NCI-H82 (cell line): ENCODE measurements at regions not wholly inside any gene's neighbourhood (a gene's known extent, or its start where the extent isn't known, plus 50 kb on each side); places are given as distances from the start of the nearest gene placed in this dataset.

Experiments
- DNase-seq: peaks from one replicate; lab custom pipeline; 2025; lab: John Stamatoyannopoulos, UW

- no peak for DNase-seq
Measured at GRCh38 chr22:49303061-49303735, 524.5 kb downstream of the BRD1 start.

- no peak for DNase-seq
Measured at GRCh38 chr22:49302530-49302929, 525.1 kb downstream of the BRD1 start.

GRCh38 chr22:49302150-49302460, 525.6 kb downstream of the BRD1 start:
- no peak for DNase-seq

GRCh38 chr22:49301398-49302149, 526.1 kb downstream of the BRD1 start:
- DNase-seq = no peak

DNA sequence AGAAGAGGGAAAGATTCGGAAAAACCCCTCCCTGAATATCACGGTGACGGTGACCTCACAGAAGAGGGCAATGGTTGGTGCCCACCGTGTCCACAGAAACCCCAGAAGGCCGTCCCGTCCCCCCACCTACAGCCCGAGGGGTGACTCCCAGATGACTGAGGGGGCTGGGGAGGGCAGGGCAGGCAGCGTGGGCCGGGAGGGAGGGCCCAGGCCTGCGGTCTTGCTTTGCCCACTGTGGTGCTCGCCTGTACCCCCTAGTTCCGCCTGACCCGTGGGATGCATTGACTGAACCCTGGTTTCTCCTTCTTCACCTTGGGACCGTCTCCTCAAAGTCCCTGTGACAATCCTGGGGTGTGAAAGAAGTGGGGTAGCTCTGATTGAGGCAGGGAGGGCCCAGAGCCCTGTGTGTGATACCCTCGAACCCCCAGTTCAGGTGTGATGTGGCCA, 526.7 kb downstream of the BRD1 start:
- DNase-seq = no peak

DNA sequence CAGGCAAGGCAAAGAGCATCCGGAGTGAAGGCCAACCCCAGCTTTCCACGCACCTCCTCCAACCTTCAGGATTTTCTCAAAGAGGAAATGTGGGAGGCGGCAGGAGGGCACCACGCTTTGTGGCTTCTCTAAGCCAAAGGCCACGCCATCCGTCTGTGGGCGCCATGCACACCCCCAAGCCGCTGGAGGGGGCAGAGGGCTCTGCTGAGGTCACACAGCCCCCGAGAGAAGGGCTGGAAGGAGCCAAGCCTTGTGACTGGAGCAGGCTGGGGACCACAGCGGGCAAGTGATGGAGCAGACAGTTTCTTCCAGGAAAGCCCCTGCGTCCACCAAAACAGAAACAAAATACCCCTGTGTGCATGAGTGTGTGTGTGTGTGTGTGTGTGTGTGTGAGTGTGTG, 527.4 kb downstream of the BRD1 start:
- DNase-seq = no peak

GRCh38 chr22:49299821-49300231, 527.8 kb downstream of the BRD1 start:
- no peak for DNase-seq

GRCh38 chr22:49298834-49299750, 528.6 kb downstream of the BRD1 start:
- no peak for DNase-seq

DNA sequence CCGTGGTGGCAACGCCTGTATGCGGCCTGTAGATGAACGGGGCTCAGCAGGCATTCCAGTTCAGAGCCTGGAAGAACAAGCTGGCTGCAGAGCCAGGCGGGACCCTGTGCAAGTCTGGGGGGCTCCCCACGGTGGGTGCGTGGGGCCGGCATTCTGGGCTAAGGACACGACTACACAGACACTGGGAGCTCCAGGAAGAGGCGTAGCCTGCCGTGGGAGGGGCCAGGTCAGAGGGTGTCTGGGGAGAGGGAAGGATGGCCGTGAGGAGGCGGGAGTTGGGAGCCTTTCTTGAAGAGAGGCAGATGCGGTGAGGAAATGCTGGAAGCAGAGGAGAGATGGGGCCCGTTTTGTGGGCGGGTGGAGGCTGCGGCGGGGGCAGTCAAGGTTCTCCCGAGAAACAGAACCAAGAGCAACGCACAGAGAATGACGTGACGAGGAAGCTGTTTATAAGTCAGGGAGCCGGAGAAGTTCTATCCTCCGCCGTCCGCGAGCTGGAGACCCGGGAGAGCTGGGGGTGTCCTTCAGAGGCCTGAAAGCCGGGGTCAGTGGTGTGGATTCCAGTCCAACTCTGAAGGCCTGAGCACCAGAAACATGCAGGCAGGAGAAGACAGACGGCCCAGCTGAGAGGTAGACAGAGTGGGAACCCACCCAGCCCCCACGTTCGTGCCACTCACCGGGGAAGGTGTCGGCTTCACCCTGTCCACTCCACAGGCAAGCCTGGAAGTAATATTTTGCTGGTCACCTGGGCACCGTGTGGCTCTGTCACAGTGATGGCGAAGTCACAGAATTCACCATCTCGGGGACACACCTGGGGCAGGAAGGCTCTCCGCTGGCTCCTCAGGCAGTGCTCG, 529.6 kb downstream of the BRD1 start:
- DNase-seq = no peak

DNA sequence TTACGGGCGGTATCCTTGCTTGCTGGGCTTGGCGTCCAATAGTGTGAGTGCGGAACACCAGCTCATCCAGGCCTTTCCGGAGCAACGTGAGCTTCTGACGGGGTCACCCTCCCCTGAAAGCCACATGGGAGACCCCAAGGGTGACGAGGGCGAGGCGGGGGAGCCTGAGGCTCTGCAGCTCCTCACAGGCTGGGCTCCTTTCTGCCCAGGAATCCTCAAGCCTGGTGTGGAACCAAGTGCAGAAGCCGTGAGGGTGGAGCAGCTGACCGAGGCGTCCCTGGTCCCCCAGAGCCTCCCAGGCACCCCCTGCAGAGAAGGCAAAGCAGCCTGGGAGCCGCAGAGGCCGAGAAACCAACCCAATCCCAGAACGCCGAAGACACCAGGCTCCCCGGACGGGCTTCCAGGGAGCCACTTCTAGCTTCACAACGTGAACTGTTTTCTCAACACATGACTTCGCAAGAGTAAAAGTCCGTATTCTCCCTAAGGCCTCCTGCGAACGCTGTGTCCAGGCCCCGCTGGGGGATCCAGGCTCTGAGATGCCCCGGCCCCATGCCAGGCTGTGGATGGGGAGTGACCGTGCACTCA, 530.3 kb downstream of the BRD1 start:
- DNase-seq = no peak

DNA sequence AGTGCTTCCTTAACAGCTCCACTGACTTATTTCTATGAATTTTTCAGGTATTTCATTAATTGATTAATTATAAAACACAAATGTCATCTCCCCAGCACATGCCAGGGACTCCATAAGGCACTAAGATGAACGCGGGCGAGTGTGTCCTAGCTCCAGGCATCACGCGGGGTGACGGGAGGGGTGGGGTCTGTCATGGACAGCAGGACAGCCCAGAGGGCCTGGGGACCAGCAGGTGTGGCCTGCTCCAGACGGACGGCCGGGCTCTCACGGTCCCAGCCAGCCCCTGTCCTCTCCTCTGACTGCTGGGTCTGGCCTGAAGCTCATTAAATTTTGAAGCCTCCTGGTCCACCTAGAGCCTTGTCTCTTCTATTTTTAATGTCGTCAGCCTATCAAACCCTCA, 531.1 kb downstream of the BRD1 start:
- DNase-seq = no peak

DNA sequence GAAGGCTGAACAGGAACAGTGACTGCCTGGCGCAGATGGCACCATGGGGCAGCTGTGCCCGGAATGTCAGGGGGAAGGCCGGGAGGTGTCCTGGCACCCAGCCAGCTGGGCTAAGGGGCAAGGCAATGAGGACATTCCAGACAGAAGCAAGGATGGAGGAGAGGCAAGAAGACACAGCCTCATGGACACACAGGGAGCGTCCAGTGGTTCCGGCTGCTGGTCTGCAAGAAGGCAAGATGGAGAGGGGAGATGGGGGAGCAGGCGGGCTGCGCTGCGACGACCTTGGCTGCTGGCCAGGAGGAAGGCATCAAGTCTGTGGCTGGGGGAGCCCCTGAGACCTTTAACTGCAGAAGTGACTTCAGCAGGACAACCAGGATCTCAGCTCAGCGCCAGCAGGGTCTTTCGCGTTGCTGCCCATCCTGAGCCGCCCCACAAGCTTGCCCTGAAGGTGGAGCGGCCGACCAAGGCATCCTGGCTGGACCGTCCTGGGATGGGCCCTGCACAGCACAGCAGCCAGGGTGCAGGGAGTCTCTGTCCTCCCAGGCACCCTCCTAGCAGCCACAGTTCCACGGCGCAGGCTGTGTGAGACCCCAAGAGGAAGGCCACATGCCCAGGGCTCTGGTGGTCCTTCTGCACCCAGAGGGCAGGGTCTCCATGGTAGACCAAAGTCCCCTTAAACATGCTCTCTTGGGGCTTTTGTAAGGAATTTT, 531.7 kb downstream of the BRD1 start:
- DNase-seq = no peak

- DNase-seq = no peak
Measured at GRCh38 chr22:49295465-49295743, 532.3 kb downstream of the BRD1 start.

GRCh38 chr22:49294656-49295464, 532.8 kb downstream of the BRD1 start:
- no peak for DNase-seq

GRCh38 chr22:49292909-49293308, 534.8 kb downstream of the BRD1 start:
- no peak for DNase-seq

DNA sequence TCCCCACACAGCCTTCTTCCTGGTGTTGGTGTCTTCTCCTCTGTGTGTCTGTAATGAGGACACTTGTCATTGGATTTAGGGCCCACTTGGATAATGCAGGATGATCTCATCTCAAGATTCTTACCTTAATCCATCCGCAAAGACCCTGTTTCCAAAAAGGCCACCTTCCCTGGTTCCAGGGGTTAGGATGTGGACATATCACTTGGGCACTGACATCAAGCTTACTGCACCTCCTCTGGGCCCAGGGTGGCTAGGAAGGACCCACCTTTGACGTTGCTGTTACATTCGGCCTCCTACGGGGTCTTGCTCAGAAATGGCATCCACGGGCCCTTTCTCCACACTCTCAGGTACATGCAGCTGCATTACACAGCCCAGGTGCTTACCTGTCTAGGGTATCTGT, 535.9 kb downstream of the BRD1 start:
- DNase-seq = no peak

- DNase-seq = no peak
Measured at GRCh38 chr22:49291169-49291568, 536.5 kb downstream of the BRD1 start.

GRCh38 chr22:49290711-49291110, 537.0 kb downstream of the BRD1 start:
- DNase-seq = no peak

DNA sequence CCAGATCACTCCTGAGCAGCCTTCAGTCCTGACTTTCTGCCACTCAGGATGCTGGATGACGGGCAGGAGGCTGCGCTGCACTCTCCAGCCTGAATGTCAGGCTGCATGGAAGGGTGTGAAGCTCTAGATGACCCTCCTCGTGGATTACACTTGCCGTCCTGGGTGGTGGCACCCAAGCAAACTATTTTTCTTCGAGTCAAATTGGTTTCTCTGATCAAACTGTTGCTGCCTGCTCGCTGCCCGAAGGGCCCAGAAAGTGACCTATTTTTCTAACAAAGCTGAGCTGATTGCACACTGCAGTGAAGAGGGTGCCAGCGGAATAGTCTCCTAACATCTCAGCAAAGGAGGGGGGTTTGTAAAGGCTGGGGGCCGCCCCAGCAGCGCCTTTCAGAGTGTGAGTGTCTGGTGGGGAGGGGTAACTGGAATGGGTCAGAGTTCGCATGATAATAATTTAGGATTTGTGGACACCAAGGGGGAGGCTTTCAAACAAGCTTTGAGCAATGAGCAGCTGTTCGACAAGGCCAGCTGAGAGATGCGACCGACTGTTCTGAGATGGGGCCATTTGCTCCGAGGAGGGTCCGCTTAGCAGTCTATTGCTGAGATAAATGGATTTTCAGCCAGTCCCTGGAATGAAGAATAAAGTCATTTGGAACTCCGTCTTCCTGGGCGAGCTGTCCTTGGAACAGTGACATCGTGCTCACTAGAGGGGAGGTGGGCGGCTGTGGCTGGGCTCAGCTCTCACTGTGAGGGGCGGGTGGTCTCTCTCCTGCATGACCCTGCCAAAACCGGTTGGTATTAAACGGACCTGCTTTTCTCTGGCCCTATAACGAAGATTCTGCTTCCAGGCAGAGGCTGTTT, 537.6 kb downstream of the BRD1 start:
- no peak for DNase-seq
